ENCODE measurements at regions not wholly inside any gene's neighbourhood (a gene's known extent, or its start where the extent isn't known, plus 50 kb on each side); places are given as distances from the start of the nearest gene placed in this dataset.
"Not testable (repeated sequence)": the region's sequence is repeated elsewhere in the genome, so short reads cannot be mapped to it uniquely, and the experiment has no call there.

DNA sequence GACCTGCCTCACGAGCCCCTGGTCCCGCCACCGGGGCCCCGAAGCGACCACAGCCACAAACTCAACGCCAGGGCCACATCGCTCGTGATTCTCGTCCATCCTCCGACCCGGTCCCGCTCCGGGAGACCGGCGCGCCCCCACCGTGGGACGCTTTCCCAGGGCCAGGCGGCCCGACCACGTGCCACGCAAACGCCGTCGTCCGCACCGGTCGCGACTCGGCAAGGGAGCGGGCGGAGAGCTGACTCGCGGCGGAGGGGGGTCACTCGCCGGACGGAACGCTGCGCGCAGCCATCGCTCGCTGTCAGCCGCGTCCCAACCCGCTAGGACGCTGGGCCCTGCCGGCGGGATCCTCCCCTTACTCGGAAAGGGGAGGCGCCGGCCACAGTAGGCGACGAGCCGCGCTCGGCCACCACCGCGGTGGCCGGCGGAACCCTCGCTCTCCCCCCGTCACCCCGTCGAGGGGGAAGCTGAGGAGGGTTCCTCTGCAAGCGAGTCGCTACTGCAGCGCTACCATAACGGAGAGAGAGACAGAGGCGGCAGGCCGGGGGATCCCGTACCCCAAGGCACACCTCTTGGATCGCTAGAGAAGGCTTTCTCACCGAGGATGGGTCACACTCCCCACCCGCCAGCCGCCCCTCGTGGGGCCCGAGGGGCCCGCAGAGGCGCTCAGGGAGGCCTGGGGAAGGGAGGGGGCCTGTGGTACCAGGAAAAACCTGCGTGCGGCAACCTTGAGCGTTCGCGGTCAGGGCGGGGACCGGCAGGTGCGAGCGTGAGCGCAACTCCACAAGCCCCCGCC is 511.8 kb upstream of the ZNF337 start:
- Histone ChIP-seq H3K9me3 (ENCODE audit: control insufficient read depth in 2 of 3, low read length in 3 of 3) (no peaks in the 10 kb centered on the region), H3K4me3 (ENCODE audit: low read length) (peak overlapping the region; percentile 60), H3K27me3 (ENCODE audit: control insufficient read depth in 2 of 2, insufficient read depth in 2 of 2, low read length in 2 of 2) (no peaks in the 10 kb centered on the region), H3K4me1 (ENCODE audit: control insufficient read depth in 2 of 2, insufficient read depth in 2 of 2, low read length in 2 of 2) (no peaks in the 10 kb centered on the region), H3K36me3 (ENCODE audit: control insufficient read depth in 2 of 3, insufficient read depth in 3 of 3, low read length in 3 of 3) (no peaks in the 10 kb centered on the region), H3K27ac (ENCODE audit: low read depth, low read length) (peak overlapping the region; percentile 70)
- CTCF ChIA-PET = no interaction called here
- peaks cover 6 to 44% (median 37%) of the 10 kb centered on the region in 7 donors for H3K4me1 Mint-ChIP-seq
- intact Hi-C loops (cut with micrococcal nuclease) = loop anchor here in 1 of 2 donors (2.0 to 5.0 kb wide), 3 partner anchors 70 to 1216 kb away; partner anchors contain the start of gene APMAP
- peaks cover 0 to 21% (median 10%) of the 10 kb centered on the region in 5 donors for H3K27me3 Mint-ChIP-seq
- H3K36me3 Mint-ChIP-seq = peaks cover 2 to 8% (median 4%) of the 10 kb centered on the region in 5 donors
- POLR2A ChIA-PET = no interaction called here
- peak overlapping the region in 3 of 9 donors; percentile 17 to 61 (median 59) for H3K27ac Mint-ChIP-seq
- peaks cover 0 to 27% (median 2%) of the 10 kb centered on the region in 11 donors for H3K9me3 Mint-ChIP-seq
- ATAC-seq = peak; percentile 95
- DNase-seq = peak; percentile 26 to 77 (median 63)
- H3K4me3 Mint-ChIP-seq = peak overlapping the region in 8 of 10 donors; percentile 32 to 83 (median 68)

DNA sequence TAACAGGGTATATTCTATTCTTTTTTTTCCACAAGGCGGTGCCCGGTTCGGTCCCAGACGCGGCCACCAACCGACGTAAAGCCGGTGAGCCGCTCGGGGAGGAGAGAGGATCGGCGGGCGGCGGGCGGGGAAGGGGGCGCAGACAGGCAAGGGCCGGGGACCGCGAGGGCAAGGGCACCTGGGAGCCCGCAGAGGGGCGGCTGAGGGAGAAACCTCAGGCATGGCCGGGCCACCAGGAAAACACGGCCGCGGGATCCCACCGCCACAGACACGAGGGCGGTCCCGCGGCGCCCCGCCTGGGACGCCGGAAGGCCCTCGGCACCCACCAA is 511.3 kb upstream of the ZNF337 start:
- H3K27me3 ChIP-seq (ENCODE audit: control insufficient read depth in 2 of 2, insufficient read depth in 2 of 2, low read length in 2 of 2); ATAC-seq; POLR2A ChIA-PET; H3K9me3 ChIP-seq (ENCODE audit: control insufficient read depth in 2 of 3, low read length in 3 of 3); CTCF ChIA-PET; H3K4me1 ChIP-seq (ENCODE audit: control insufficient read depth in 2 of 2, insufficient read depth in 2 of 2, low read length in 2 of 2); H3K36me3 ChIP-seq (ENCODE audit: control insufficient read depth in 2 of 3, insufficient read depth in 3 of 3, low read length in 3 of 3); H3K36me3 Mint-ChIP-seq: not testable (repeated sequence)
- peak overlapping the region in 8 of 9 donors; percentile 19 to 84 (median 63) for H3K27ac Mint-ChIP-seq
- Histone ChIP-seq H3K27ac (ENCODE audit: low read depth, low read length) (peak overlapping the region; percentile 70), H3K4me3 (ENCODE audit: low read length) (peak overlapping the region; percentile 60)
- H3K9me3 Mint-ChIP-seq = peaks cover 0 to 28% (median 6%) of the 10 kb centered on the region in 11 donors
- intact Hi-C loops (cut with micrococcal nuclease) = loop anchor here in 1 of 2 donors (2.0 to 5.0 kb wide), 3 partner anchors 71 to 1216 kb away; partner anchors contain the start of gene APMAP
- H3K4me3 Mint-ChIP-seq = peak overlapping the region; percentile 67 to 87 (median 78)
- DNase-seq = peak; percentile 5 to 28 (median 17)
- H3K27me3 Mint-ChIP-seq = peaks cover 0 to 21% (median 10%) of the 10 kb centered on the region in 5 donors
- peaks cover 4 to 39% (median 32%) of the 10 kb centered on the region in 7 donors for H3K4me1 Mint-ChIP-seq

DNA sequence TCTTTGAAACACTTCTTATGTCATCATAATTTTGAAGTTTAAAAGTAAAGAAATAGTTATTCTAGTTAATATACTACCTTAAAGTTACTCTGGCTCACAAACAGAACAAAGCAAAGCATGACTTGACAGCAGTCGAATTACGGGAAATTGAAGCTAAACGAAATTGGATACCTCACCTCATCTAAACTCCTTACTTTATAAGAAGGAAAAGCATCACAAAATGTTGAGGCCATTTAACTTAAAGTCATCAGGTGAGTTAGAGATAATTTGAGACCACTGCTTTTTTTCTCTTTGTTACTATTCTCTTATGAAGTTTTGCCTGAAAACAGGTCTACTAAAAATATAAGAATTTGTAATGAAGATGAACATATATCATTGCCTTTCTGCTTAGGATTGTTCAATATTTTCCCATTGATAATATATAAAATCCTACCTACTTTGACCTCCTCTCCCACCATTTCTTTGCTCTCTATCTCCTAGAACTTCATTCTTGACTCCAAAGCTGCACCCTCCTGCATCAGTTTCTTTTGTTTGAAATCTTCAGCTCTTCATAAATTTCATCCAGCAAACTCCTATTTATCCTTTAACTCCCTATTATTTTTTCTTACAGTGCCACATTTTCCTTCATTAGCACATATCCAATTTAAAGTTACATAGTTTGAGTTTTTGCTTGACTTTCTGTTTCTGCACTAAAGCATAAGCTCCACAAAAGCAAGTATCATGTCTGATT is 510.7 kb upstream of the ZNF337 start:
- ChIA-PET POLR2A (no interaction called here), CTCF (interaction anchor here (0.6 kb wide), 1 partner anchor 9 kb away, joined by 3 read pairs; no protein-coding TSS in a partner anchor)
- Mint-ChIP-seq H3K36me3 (peaks cover 0 to 5% (median 3%) of the 10 kb centered on the region in 5 donors), H3K4me3 (peak overlapping the region; percentile 67 to 87 (median 78)), H3K27me3 (peaks cover 0 to 21% (median 10%) of the 10 kb centered on the region in 5 donors), H3K4me1 (peaks cover 4 to 34% (median 30%) of the 10 kb centered on the region in 7 donors), H3K27ac (peak overlapping the region in 8 of 9 donors; percentile 19 to 84 (median 63)), H3K9me3 (peaks cover 0 to 28% (median 7%) of the 10 kb centered on the region in 11 donors)
- no peaks in the 10 kb centered on the region for H3K9me3 ChIP-seq (ENCODE audit: control insufficient read depth in 2 of 3, low read length in 3 of 3)
- no peak overlapping the region for H3K27ac ChIP-seq (ENCODE audit: low read depth, low read length)
- no peak overlapping the region for H3K4me3 ChIP-seq (ENCODE audit: low read length)
- no peak for ATAC-seq
- no peaks in the 10 kb centered on the region for H3K4me1 ChIP-seq (ENCODE audit: control insufficient read depth in 2 of 2, insufficient read depth in 2 of 2, low read length in 2 of 2)
- no peak for DNase-seq
- no peaks in the 10 kb centered on the region for H3K36me3 ChIP-seq (ENCODE audit: control insufficient read depth in 2 of 3, insufficient read depth in 3 of 3, low read length in 3 of 3)
- intact Hi-C loops (cut with micrococcal nuclease) = loop anchor here in 1 of 2 donors (5.0 kb wide), 2 partner anchors 130 to 1215 kb away; partner anchors contain the start of gene APMAP
- H3K27me3 ChIP-seq (ENCODE audit: control insufficient read depth in 2 of 2, insufficient read depth in 2 of 2, low read length in 2 of 2) = no peaks in the 10 kb centered on the region

DNA sequence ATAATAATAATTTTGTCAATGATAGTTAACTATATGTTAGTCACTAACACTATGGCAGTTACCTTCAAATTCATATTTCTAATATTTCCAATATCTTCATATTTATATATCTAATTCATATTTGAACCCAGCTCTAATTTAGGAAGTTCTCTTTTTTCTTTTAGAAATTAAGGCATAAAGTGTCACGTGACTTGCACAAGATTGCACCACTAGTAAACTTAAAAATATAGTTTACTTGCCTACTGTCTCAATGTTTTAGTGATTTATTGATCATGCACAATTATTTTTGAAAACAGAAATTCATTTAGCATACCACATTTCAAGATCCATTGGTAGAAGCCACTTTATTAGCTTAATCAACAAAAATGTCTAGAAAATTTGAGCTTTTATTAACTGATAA is 508.7 kb upstream of the ZNF337 start:
- peaks cover 2 to 18% (median 17%) of the 10 kb centered on the region in 7 donors for H3K4me1 Mint-ChIP-seq
- Histone ChIP-seq H3K27ac (ENCODE audit: low read depth, low read length) (no peak overlapping the region), H3K4me3 (ENCODE audit: low read length) (no peak overlapping the region), H3K27me3 (ENCODE audit: control insufficient read depth in 2 of 2, insufficient read depth in 2 of 2, low read length in 2 of 2) (no peaks in the 10 kb centered on the region), H3K36me3 (ENCODE audit: control insufficient read depth in 2 of 3, insufficient read depth in 3 of 3, low read length in 3 of 3) (no peaks in the 10 kb centered on the region), H3K4me1 (ENCODE audit: control insufficient read depth in 2 of 2, insufficient read depth in 2 of 2, low read length in 2 of 2) (no peaks in the 10 kb centered on the region), H3K9me3 (ENCODE audit: control insufficient read depth in 2 of 3, low read length in 3 of 3) (no peaks in the 10 kb centered on the region)
- peaks cover 0 to 36% (median 12%) of the 10 kb centered on the region in 11 donors for H3K9me3 Mint-ChIP-seq
- no peak for ATAC-seq
- DNase-seq = no peak
- peaks cover 0 to 4% (median 0%) of the 10 kb centered on the region in 5 donors for H3K36me3 Mint-ChIP-seq
- H3K27me3 Mint-ChIP-seq = peaks cover 0 to 20% (median 10%) of the 10 kb centered on the region in 5 donors
- intact Hi-C loops (cut with micrococcal nuclease) = loop anchor here in 1 of 2 donors (5.0 kb wide), 2 partner anchors 132 to 1213 kb away; partner anchors contain the start of gene APMAP
- H3K27ac Mint-ChIP-seq = no peak overlapping the region
- ChIA-PET POLR2A (no interaction called here), CTCF (interaction anchor here (0.6 to 0.9 kb wide), 2 partner anchors 13 to 135 kb away, joined by 3 read pairs; no protein-coding TSS in a partner anchor)
- H3K4me3 Mint-ChIP-seq = no peak overlapping the region

DNA sequence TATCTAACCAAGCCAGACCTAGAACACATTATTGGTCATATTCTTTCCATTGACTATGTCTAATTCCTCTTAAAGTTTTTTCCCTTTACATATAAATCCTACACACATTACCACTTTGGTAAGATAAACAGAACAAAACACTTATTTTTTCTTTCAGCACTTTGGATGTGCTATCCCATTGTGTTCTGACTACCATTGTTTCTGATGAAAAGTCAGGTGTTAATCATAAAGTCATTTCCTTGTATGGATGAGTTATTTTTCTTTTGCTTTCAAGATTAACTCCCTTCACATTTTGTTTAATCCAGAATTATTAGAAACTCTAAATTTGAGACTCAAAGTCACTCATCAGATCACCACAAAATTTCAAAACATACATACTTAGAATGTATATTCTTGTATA is 504.4 kb upstream of the ZNF337 start:
- H3K36me3 ChIP-seq (ENCODE audit: control insufficient read depth in 2 of 3, insufficient read depth in 3 of 3, low read length in 3 of 3); H3K27ac ChIP-seq (ENCODE audit: low read depth, low read length); H3K27ac Mint-ChIP-seq; CTCF ChIA-PET; H3K9me3 ChIP-seq (ENCODE audit: control insufficient read depth in 2 of 3, low read length in 3 of 3); H3K4me3 Mint-ChIP-seq; H3K27me3 ChIP-seq (ENCODE audit: control insufficient read depth in 2 of 2, insufficient read depth in 2 of 2, low read length in 2 of 2); H3K4me3 ChIP-seq (ENCODE audit: low read length); H3K4me1 Mint-ChIP-seq; intact Hi-C loops (cut with micrococcal nuclease); H3K36me3 Mint-ChIP-seq; DNase-seq; H3K4me1 ChIP-seq (ENCODE audit: control insufficient read depth in 2 of 2, insufficient read depth in 2 of 2, low read length in 2 of 2); POLR2A ChIA-PET; ATAC-seq; H3K27me3 Mint-ChIP-seq: not testable (repeated sequence)
- H3K9me3 Mint-ChIP-seq = peaks cover 0 to 34% (median 12%) of the 10 kb centered on the region in 11 donors

DNA sequence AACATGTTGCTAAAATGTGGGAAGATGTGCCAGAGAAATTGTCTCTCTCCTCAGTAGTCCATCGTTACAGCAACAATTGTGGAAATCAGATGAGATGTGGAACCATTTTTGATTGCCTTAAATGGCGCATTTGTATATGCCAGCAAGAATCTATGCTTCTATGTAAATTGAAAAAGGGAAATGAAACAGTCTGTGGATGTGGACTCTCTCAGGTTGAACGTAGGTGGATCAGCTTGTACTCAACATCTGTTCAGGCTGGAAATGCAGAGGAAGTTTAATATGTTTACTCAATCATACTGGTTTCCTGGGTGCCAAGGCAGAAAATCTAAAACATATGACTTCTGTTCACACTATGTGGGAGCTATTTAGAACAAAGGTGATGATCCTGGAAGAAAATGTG is 490.7 kb upstream of the ZNF337 start:
- H3K36me3 Mint-ChIP-seq; CTCF ChIA-PET; H3K4me1 ChIP-seq (ENCODE audit: control insufficient read depth in 2 of 2, insufficient read depth in 2 of 2, low read length in 2 of 2); H3K27me3 Mint-ChIP-seq; H3K36me3 ChIP-seq (ENCODE audit: control insufficient read depth in 2 of 3, insufficient read depth in 3 of 3, low read length in 3 of 3); POLR2A ChIA-PET; H3K9me3 Mint-ChIP-seq; H3K4me1 Mint-ChIP-seq; H3K9me3 ChIP-seq (ENCODE audit: control insufficient read depth in 2 of 3, low read length in 3 of 3); ATAC-seq; intact Hi-C loops (cut with micrococcal nuclease); DNase-seq; H3K27ac Mint-ChIP-seq; H3K27me3 ChIP-seq (ENCODE audit: control insufficient read depth in 2 of 2, insufficient read depth in 2 of 2, low read length in 2 of 2); H3K4me3 ChIP-seq (ENCODE audit: low read length); H3K27ac ChIP-seq (ENCODE audit: low read depth, low read length); H3K4me3 Mint-ChIP-seq: not testable (repeated sequence)

Measured in naive thymus-derived CD4-positive, alpha-beta T cell (primary cell).